OCI-LY3 (cell line): ENCODE measurements at regions not wholly inside any gene's neighbourhood (a gene's known extent, or its start where the extent isn't known, plus 50 kb on each side); places are given as distances from the start of the nearest gene placed in this dataset.

Experiments used
- CTCF ChIP-seq: fragments of 200-600, 300-600 bp; sonication (generic); IDR thresholded peaks from 2 replicates; pipeline ENCODE4 v1.5.1; 2014; ENCODE audit warnings: antibody characterized with exemption, low read length, low read depth
- EZH2phosphoT487 ChIP-seq: fragments of 200-600 bp; shearing (Covaris generic); IDR thresholded peaks from 2 replicates; pipeline ENCODE4 v1.6.1; 2018; ENCODE audit warnings: antibody characterized with exemption, mixed run types, low read depth

GRCh38 chr4:45345558-45345957 lies 619.2 kb upstream of the GNPDA2 start:
- TF ChIP-seq CTCF: no peak
- TF ChIP-seq EZH2phosphoT487: no peak
